HG03060 (cell line): ENCODE measurements at regions not wholly inside any gene's neighbourhood (a gene's known extent, or its start where the extent isn't known, plus 50 kb on each side); places are given as distances from the start of the nearest gene placed in this dataset.

Experiments used
- ATAC-seq: cut with Tn5 transposase; IDR thresholded peaks from one replicate; pipeline ENCODE4 v1.9.1; 2021; ENCODE audit warnings: low read depth, moderate number of reproducible peaks; ENCODE audit not compliant: unreplicated experiment

DNA sequence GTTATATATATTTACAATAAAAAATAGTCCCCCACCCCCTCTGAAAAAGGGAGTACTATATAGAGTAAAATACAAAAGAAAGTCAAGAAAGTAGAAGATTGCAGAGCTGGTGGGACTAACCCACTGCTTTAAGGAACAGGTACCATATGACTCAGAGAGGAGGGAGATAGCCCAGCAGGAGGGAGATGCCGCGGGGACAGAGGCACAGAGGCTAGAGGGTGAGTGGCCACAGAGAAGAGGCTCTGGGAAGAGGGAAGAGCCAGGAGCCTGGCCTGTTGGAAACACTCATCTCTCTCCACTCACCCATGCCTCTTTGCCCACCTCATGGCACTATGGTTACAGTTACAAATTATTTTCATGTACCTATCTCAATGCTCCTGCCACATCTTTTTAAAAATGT, 53.6 kb upstream of the LYVE1 start:
- ATAC-seq: no peak

DNA sequence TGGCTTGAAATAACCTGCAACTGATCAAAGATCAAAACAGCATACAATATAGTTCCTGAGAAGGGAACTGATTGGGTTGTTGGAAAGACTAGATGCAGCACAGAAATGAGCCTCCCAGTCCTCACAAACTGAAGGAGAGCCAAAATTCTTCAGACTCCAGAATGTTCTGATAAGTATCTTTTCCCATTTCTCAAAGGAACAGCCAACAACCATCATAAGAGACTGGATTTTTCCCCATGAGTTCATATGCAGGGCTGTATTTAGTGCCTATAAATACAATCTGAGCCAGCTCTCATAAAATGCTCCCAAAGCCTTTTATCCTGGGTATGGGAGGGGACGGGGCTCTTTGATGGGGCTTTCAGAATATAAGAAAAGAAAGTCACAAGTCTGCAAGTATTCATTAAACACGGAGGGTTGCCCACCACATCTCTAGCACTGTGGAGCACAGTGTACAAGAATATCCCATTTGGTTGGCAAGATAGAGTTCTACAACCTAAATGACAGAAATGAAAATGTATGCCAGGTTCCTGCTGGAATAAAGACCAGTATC, 50.7 kb upstream of the LYVE1 start:
- ATAC-seq: no peak

- no peak for ATAC-seq
Measured at GRCh38 chr11:10618490-10618889, 50.0 kb upstream of the LYVE1 start.
